ENCODE measurements at regions not wholly inside any gene's neighbourhood (a gene's known extent, or its start where the extent isn't known, plus 50 kb on each side); places are given as distances from the start of the nearest gene placed in this dataset.

- H3K27me3 Mint-ChIP-seq (ENCODE audit: unreplicated experiment) = no peaks in the 10 kb centered on the region
- peaks cover 10% of the 10 kb centered on the region for H3K4me1 Mint-ChIP-seq (ENCODE audit: unreplicated experiment)
- no peak overlapping the region for H3K27ac Mint-ChIP-seq (ENCODE audit: unreplicated experiment)
- TF ChIP-seq CTCF (IDR thresholded peaks at IDR 0.05) = no peak
- peaks cover 12% of the 10 kb centered on the region for H3K9me3 Mint-ChIP-seq (ENCODE audit: unreplicated experiment)
- no peak overlapping the region for H3K4me3 Mint-ChIP-seq (ENCODE audit: unreplicated experiment)
- peaks cover 9% of the 10 kb centered on the region for H3K36me3 Mint-ChIP-seq (ENCODE audit: unreplicated experiment)
- no peak for DNase-seq (ENCODE audit: extremely low spot score, unreplicated experiment)
These were observed 862.3 kb upstream of the CITED2 start for GRCh38 chr6:140236732-140237131.

- no peak for TF ChIP-seq CTCF (IDR thresholded peaks at IDR 0.05)
- no peak overlapping the region for H3K4me3 Mint-ChIP-seq (ENCODE audit: unreplicated experiment)
- H3K27ac Mint-ChIP-seq (ENCODE audit: unreplicated experiment) = no peak overlapping the region
- H3K9me3 Mint-ChIP-seq (ENCODE audit: unreplicated experiment) = peaks cover 29% of the 10 kb centered on the region
- H3K4me1 Mint-ChIP-seq (ENCODE audit: unreplicated experiment) = peaks cover 12% of the 10 kb centered on the region
- peaks cover 13% of the 10 kb centered on the region for H3K36me3 Mint-ChIP-seq (ENCODE audit: unreplicated experiment)
- H3K27me3 Mint-ChIP-seq (ENCODE audit: unreplicated experiment) = no peaks in the 10 kb centered on the region
- no peak for DNase-seq (ENCODE audit: extremely low spot score, unreplicated experiment)
These were observed 855.8 kb upstream of the CITED2 start for GRCh38 chr6:140230282-140230681.

- peaks cover 13% of the 10 kb centered on the region for H3K4me1 Mint-ChIP-seq (ENCODE audit: unreplicated experiment)
- H3K4me3 Mint-ChIP-seq (ENCODE audit: unreplicated experiment) = no peak overlapping the region
- H3K27ac Mint-ChIP-seq (ENCODE audit: unreplicated experiment) = no peak overlapping the region
- peaks cover 13% of the 10 kb centered on the region for H3K36me3 Mint-ChIP-seq (ENCODE audit: unreplicated experiment)
- H3K27me3 Mint-ChIP-seq (ENCODE audit: unreplicated experiment) = no peaks in the 10 kb centered on the region
- H3K9me3 Mint-ChIP-seq (ENCODE audit: unreplicated experiment) = peaks cover 29% of the 10 kb centered on the region
- DNase-seq (ENCODE audit: extremely low spot score, unreplicated experiment) = no peak
- no peak for TF ChIP-seq CTCF (IDR thresholded peaks at IDR 0.05)
These were observed 854.0 kb upstream of the CITED2 start for GRCh38 chr6:140228491-140228890.

- H3K27ac Mint-ChIP-seq (ENCODE audit: unreplicated experiment) = no peak overlapping the region
- H3K27me3 Mint-ChIP-seq (ENCODE audit: unreplicated experiment) = no peaks in the 10 kb centered on the region
- DNase-seq (ENCODE audit: extremely low spot score, unreplicated experiment) = no peak
These were observed 852.2 kb upstream of the CITED2 start for GRCh38 chr6:140226637-140227036.

More at GRCh38 chr6:140226637-140227036, 852.2 kb upstream of the CITED2 start:
- no peak for TF ChIP-seq CTCF (IDR thresholded peaks at IDR 0.05)
- Mint-ChIP-seq H3K4me3 (ENCODE audit: unreplicated experiment) (no peak overlapping the region), H3K4me1 (ENCODE audit: unreplicated experiment) (peaks cover 13% of the 10 kb centered on the region), H3K36me3 (ENCODE audit: unreplicated experiment) (peaks cover 4% of the 10 kb centered on the region), H3K9me3 (ENCODE audit: unreplicated experiment) (peaks cover 17% of the 10 kb centered on the region)

Measured in osteocyte (in vitro differentiated cells).